MCF 10A (cell line): ENCODE measurements at regions not wholly inside any gene's neighbourhood (a gene's known extent, or its start where the extent isn't known, plus 50 kb on each side); places are given as distances from the start of the nearest gene placed in this dataset.

ENCODE experiments used
- BruUV-seq: library from RNA; stranded (reverse); fragments of 400-500 nt; replicated peaks from 2 replicates; lab custom pipeline; 2021; lab: Mats Ljungman, UMichigan
- CTCF ChIA-PET: fragments of 300-600 bp; sonication (Branson Sonifier 250); formaldehyde crosslinking; extraction: SDS; loops from one replicate; lab custom pipeline; 2021; ENCODE audit warnings: antibody characterized with exemption, inconsistent platforms; lab: Yijun Ruan, JAX
- POLR2A ChIA-PET: fragments of 300-600, 350-650 bp; sonication (Branson Sonifier 250); formaldehyde crosslinking; extraction: SDS; loops from one replicate; lab custom pipeline; 2020; ENCODE audit warnings: antibody characterized with exemption, inconsistent platforms; lab: Yijun Ruan, JAX
- DNase-seq: peaks from one replicate; pipeline ENCODE4 v3.0.0-alpha.2; 2018; ENCODE audit not compliant: unreplicated experiment
- H3K27ac Mint-ChIP-seq: one replicate; pipeline ENCODE4 v1.8.0; 2022; ENCODE audit warnings: mild to moderate bottlenecking, low read depth, mixed read lengths; ENCODE audit not compliant: unreplicated experiment
- H3K27me3 Mint-ChIP-seq: one replicate; pipeline ENCODE4 v1.8.0; 2022; ENCODE audit warnings: mixed read lengths; ENCODE audit not compliant: insufficient read depth, unreplicated experiment
- H3K36me3 Mint-ChIP-seq: one replicate; pipeline ENCODE4 v1.8.0; 2022; ENCODE audit warnings: mild to moderate bottlenecking, moderate library complexity, mixed read lengths; ENCODE audit not compliant: insufficient read depth, unreplicated experiment
- H3K4me1 Mint-ChIP-seq: one replicate; pipeline ENCODE4 v1.8.0; 2022; ENCODE audit warnings: mixed read lengths; ENCODE audit not compliant: insufficient read depth, unreplicated experiment
- H3K4me3 Mint-ChIP-seq: one replicate; pipeline ENCODE4 v1.8.0; 2022; ENCODE audit warnings: mild to moderate bottlenecking, moderate library complexity, mixed read lengths; ENCODE audit not compliant: unreplicated experiment
- H3K9me3 Mint-ChIP-seq: one replicate; pipeline ENCODE4 v1.8.0; 2022; ENCODE audit warnings: mixed read lengths; ENCODE audit not compliant: unreplicated experiment
- CTCF ChIP-seq: fragments of 200-600 bp; IDR thresholded peaks from one replicate; pipeline ENCODE4 v1.8.0; 2022; ENCODE audit warnings: antibody characterized with exemption, mild to moderate bottlenecking; ENCODE audit not compliant: unreplicated experiment
- intact Hi-C: fragments of 100-400 bp; cut with micrococcal nuclease; formaldehyde crosslinking; loops from 2 replicates; pipeline ENCODE4 v1.14.1; 2022

GRCh38 chr14:26395726-26396125 lies 202.1 kb downstream of the NOVA1 start:
- BruUV-seq = no TSS peak
- CTCF ChIA-PET = interaction anchor here (1.1 to 3.1 kb wide), 2 partner anchors 15 to 590 kb away, joined by 6 to 23 read pairs; no protein-coding TSS in a partner anchor
- Mint-ChIP-seq H3K27me3 (peaks cover 10% of the 10 kb centered on the region), H3K36me3 (peaks cover 5% of the 10 kb centered on the region), H3K4me3 (no peak overlapping the region), H3K9me3 (no peaks in the 10 kb centered on the region), H3K4me1 (peaks cover 8% of the 10 kb centered on the region), H3K27ac (no peak overlapping the region)
- POLR2A ChIA-PET = no interaction called here
- no peak for TF ChIP-seq CTCF
- intact Hi-C loops = no loop called here
- DNase-seq = no peak

GRCh38 chr14:26394150-26394810 lies 203.6 kb downstream of the NOVA1 start:
- Mint-ChIP-seq H3K4me3 (no peak overlapping the region), H3K9me3 (no peaks in the 10 kb centered on the region), H3K36me3 (peaks cover 5% of the 10 kb centered on the region), H3K4me1 (peaks cover 8% of the 10 kb centered on the region), H3K27ac (no peak overlapping the region), H3K27me3 (peaks cover 11% of the 10 kb centered on the region)
- intact Hi-C loops = loop anchor here (1.0 kb wide), 2 partner anchors 590 to 1134 kb away; no protein-coding TSS in a partner anchor
- no TSS peak for BruUV-seq
- ChIA-PET POLR2A (interaction anchor here (0.7 to 1.5 kb wide), 2 partner anchors 9 to 319 kb away, joined by 3 read pairs; no protein-coding TSS in a partner anchor), CTCF (interaction anchor here (0.6 to 3.1 kb wide), 13 partner anchors 21 to 592 kb away, joined by 3 to 23 read pairs (median 3); no protein-coding TSS in a partner anchor)
- peak; percentile 19 for TF ChIP-seq CTCF
- DNase-seq = peak; percentile 1

DNA sequence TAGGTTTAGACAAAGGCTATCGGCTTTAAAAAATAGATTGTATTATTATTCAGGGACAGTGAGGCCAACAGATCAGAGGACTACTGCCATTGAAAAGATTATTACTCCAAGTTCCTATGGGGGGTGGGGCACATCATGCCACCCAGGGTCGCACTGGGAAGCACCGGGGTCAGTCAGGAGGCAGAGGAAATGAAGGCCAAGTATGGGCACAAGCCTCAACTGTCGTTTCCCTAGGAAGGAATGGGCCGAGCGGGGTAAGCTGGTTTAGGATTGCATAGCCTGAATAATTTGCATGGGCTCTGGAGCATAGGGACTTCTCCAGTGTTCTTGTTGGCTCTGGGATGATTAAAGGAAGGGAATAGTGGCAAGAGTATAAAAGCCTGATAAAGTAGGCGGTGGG lies 205.3 kb downstream of the NOVA1 start:
- no TSS peak for BruUV-seq
- CTCF ChIA-PET = interaction anchor here (0.7 kb wide), 1 partner anchor 979 kb away, joined by 3 read pairs; no protein-coding TSS in a partner anchor
- no peak for TF ChIP-seq CTCF
- no peak overlapping the region for H3K4me3 Mint-ChIP-seq
- H3K36me3 Mint-ChIP-seq = peaks cover 5% of the 10 kb centered on the region
- peaks cover 8% of the 10 kb centered on the region for H3K4me1 Mint-ChIP-seq
- H3K27me3 Mint-ChIP-seq = peaks cover 11% of the 10 kb centered on the region
- no peaks in the 10 kb centered on the region for H3K9me3 Mint-ChIP-seq
- no peak for DNase-seq
- intact Hi-C loops = no loop called here
- POLR2A ChIA-PET = no interaction called here
- no peak overlapping the region for H3K27ac Mint-ChIP-seq

GRCh38 chr14:26389646-26390508 lies 208.0 kb downstream of the NOVA1 start:
- Mint-ChIP-seq H3K9me3 (no peaks in the 10 kb centered on the region), H3K36me3 (no peaks in the 10 kb centered on the region), H3K27ac (no peak overlapping the region), H3K4me1 (peaks cover 7% of the 10 kb centered on the region), H3K4me3 (no peak overlapping the region), H3K27me3 (peaks cover 11% of the 10 kb centered on the region)
- ChIA-PET POLR2A (no interaction called here), CTCF (interaction anchor here (1.1 kb wide), 1 partner anchor 18 kb away, joined by 3 read pairs; no protein-coding TSS in a partner anchor)
- intact Hi-C loops = no loop called here
- TF ChIP-seq CTCF = no peak
- BruUV-seq = no TSS peak
- peak; percentile 1 for DNase-seq
